Cardiac muscle cell (in vitro differentiated cells and primary cell): ENCODE measurements at regions not wholly inside any gene's neighbourhood (a gene's known extent, or its start where the extent isn't known, plus 50 kb on each side); places are given as distances from the start of the nearest gene placed in this dataset.
A peak's percentile ranks its signal among the peaks of the same experiment; 100 is the strongest.
"Not testable (repeated sequence)": the region's sequence is repeated elsewhere in the genome, so short reads cannot be mapped to it uniquely, and the experiment has no call there.

Experiments used
- DNase-seq, 2 donors: peaks; one replicate each; pipeline versions ENCODE4 v3.0.0 to v3.0.0-alpha.2; 2010 to 2017; ENCODE audit warnings: low read depth in 1 of 2, low spot score in 1 of 2
- H3K27ac ChIP-seq: fragments of 200-600 bp; sonication (generic); 2 replicates; pipeline ENCODE4 v1.5.1; 2016
- H3K27me3 ChIP-seq: fragments of 200-600 bp; sonication (generic); 2 replicates; pipeline ENCODE4 v1.6.0; 2016; ENCODE audit warnings: control low read depth
- H3K36me3 ChIP-seq: fragments of 200-600 bp; sonication (generic); 2 replicates; pipeline ENCODE4 v1.5.1; 2016; ENCODE audit warnings: control low read depth
- H3K4me1 ChIP-seq: fragments of 200-600 bp; sonication (generic); 2 replicates; pipeline ENCODE4 v1.8.1; 2017; ENCODE audit warnings: low read depth, mild to moderate bottlenecking, mixed run types
- H3K4me3 ChIP-seq: fragments of 200-600 bp; sonication (generic); 2 replicates; pipeline ENCODE4 v1.5.1; 2016; ENCODE audit warnings: mild to moderate bottlenecking
- H3K9me3 ChIP-seq: fragments of 200-600 bp; sonication (generic); 2 replicates; pipeline ENCODE4 v1.5.1; 2017; ENCODE audit warnings: low read depth, mild to moderate bottlenecking, control low read depth
- CTCF ChIP-seq: IDR thresholded peaks from 2 replicates; pipeline ENCODE4 v1.5.1; 2012; ENCODE audit warnings: low read depth, mild to moderate bottlenecking, low read length

DNA sequence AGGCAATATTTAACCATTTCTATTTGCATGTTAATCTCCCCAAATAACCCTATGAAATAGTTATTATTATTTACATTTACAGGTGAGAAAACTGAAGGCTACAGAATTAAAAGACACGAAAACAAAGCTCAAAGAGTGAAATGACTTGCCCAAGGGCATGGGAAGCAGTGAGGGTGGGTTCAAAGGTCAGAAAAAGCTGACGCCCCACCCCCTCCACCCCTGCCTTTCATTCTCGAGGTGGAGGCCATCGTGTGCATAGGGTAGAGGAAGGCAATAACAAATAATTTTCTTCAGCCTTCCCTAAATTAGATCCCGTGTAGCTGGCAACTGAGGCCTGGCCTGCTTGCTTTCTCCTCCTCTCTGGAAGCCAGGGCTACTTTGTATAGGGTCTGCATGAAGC is 56.1 kb upstream of the RBFOX2 start:
- Histone ChIP-seq H3K36me3 (no peaks in the 10 kb centered on the region), H3K27me3 (no peaks in the 10 kb centered on the region)
- TF ChIP-seq CTCF = no peak

GRCh38 chr22:36083056-36083455 is 54.4 kb upstream of the RBFOX2 start:
- Histone ChIP-seq H3K4me1 (no peaks in the 10 kb centered on the region), H3K9me3 (no peaks in the 10 kb centered on the region), H3K27ac (no peak overlapping the region), H3K36me3 (no peaks in the 10 kb centered on the region), H3K4me3 (no peak overlapping the region), H3K27me3 (no peaks in the 10 kb centered on the region)
- no peak for TF ChIP-seq CTCF
- no peak for DNase-seq

More for the DNA sequence above, 56.1 kb upstream of the RBFOX2 start:
- no peak overlapping the region for H3K4me3 ChIP-seq
- no peak for DNase-seq
- H3K4me1 ChIP-seq = no peaks in the 10 kb centered on the region
- H3K27ac ChIP-seq = no peak overlapping the region
- H3K9me3 ChIP-seq = no peaks in the 10 kb centered on the region

GRCh38 chr22:36081023-36081431 is 52.4 kb upstream of the RBFOX2 start:
- peak in 1 of 2 donors; percentile 62 for DNase-seq
- H3K27ac ChIP-seq = no peak overlapping the region

GRCh38 chr22:36080281-36080680 is 51.7 kb upstream of the RBFOX2 start:
- not testable (repeated sequence) for H3K27ac ChIP-seq, H3K4me3 ChIP-seq, H3K9me3 ChIP-seq, DNase-seq, H3K36me3 ChIP-seq, H3K4me1 ChIP-seq, H3K27me3 ChIP-seq

More at GRCh38 chr22:36081023-36081431, 52.4 kb upstream of the RBFOX2 start:
- Histone ChIP-seq H3K36me3 (no peaks in the 10 kb centered on the region), H3K4me3 (no peak overlapping the region), H3K4me1 (no peaks in the 10 kb centered on the region), H3K9me3 (no peaks in the 10 kb centered on the region), H3K27me3 (no peaks in the 10 kb centered on the region)
- no peak for TF ChIP-seq CTCF

DNA sequence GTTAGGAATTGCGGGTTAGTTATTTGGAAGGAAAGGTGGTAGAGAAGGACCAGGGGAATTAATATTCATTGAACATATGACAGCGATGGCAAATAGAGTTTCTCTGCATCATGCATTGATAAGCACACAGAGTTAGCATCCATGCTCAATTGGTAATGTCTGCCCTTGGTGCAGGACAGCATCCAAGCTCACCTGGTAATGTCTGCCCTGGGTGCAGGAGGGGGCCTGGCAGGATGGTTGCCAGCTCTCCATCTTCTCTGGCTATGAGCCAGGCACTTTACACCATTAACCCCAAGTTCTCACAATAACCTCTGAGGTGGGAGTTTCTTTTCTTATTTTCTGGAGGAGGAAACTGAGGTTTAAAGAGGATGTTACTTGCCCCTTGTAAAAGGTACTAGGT is 50.4 kb upstream of the RBFOX2 start:
- H3K27ac ChIP-seq = no peak overlapping the region
- no peaks in the 10 kb centered on the region for H3K4me1 ChIP-seq
- H3K27me3 ChIP-seq = no peaks in the 10 kb centered on the region
- H3K9me3 ChIP-seq = no peaks in the 10 kb centered on the region
- no peak overlapping the region for H3K4me3 ChIP-seq
- H3K36me3 ChIP-seq = no peaks in the 10 kb centered on the region
- no peak for DNase-seq
- TF ChIP-seq CTCF = no peak
